Activated T-cell treated with anti-CD3 and anti-CD28 coated beads, Interleukin-2, amount 50 U/mL, for 72 hours (primary cell): ENCODE measurements at regions not wholly inside any gene's neighbourhood (a gene's known extent, or its start where the extent isn't known, plus 50 kb on each side); places are given as distances from the start of the nearest gene placed in this dataset.
"Not testable (repeated sequence)": the region's sequence is repeated elsewhere in the genome, so short reads cannot be mapped to it uniquely, and the experiment has no call there.

Source experiments
- ATAC-seq, 2 donors: fragments of 150-1000 bp; cut with Tn5 transposase; replicated peaks in 1 of 2; 2 replicates each; pipeline ENCODE4 v1.10.0; 2021; ENCODE audit warnings: moderate library complexity in 2 of 2, mild to moderate bottlenecking in 1 of 2
- DNase-seq, 2 donors: peaks; one replicate each; pipeline ENCODE4 v3.0.0; 2021 to 2022; ENCODE audit warnings: mixed read lengths in 1 of 2
- H3K27ac Mint-ChIP-seq: one replicate; pipeline ENCODE4 v1.8.0; 2022; ENCODE audit warnings: mild to moderate bottlenecking, moderate library complexity, mixed read lengths
- H3K27me3 Mint-ChIP-seq: one replicate; pipeline ENCODE4 v1.8.0; 2022; ENCODE audit warnings: low read depth, mixed read lengths
- H3K36me3 Mint-ChIP-seq, 2 donors: one replicate each; pipeline ENCODE4 v1.8.0; 2022; ENCODE audit warnings: mixed read lengths in 2 of 2, mild to moderate bottlenecking in 1 of 2; ENCODE audit not compliant: insufficient read depth in 2 of 2
- H3K4me1 Mint-ChIP-seq: one replicate; pipeline ENCODE4 v1.8.0; 2022; ENCODE audit warnings: low read depth, mixed read lengths
- H3K4me3 Mint-ChIP-seq, 2 donors: one replicate each; pipeline ENCODE4 v1.8.0; 2022; ENCODE audit warnings: mild to moderate bottlenecking in 2 of 2, mixed read lengths in 2 of 2, moderate library complexity in 2 of 2
- H3K9me3 Mint-ChIP-seq, 2 donors: one replicate each; pipeline ENCODE4 v1.8.0; 2022; ENCODE audit warnings: mixed read lengths in 2 of 2

DNA sequence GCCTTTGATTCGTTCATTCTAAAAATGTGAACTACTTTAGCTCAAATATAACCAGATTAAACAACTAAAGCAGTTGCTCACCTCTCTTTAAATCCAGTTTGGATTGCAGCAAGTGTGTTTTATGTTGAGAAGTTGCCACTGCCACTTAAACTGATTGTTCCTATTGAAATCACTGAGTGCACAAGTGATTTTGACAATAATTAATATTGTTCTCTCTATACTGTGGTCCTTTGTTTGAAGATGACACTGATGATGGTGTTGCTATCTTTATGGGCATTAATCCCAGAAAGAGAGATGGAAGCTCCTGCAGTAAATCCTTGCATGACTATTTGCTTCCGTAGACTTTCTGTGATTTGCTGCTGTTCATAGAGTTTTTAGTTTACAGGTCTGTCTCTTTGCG lies 251.4 kb upstream of the ZEB2 start:
- DNase-seq (no peak), ATAC-seq (no peak)
- H3K9me3 Mint-ChIP-seq, result no peaks in the 10 kb centered on the region
- no peaks in the 10 kb centered on the region for H3K4me1 Mint-ChIP-seq
- no peak overlapping the region for H3K27ac Mint-ChIP-seq
- no peaks in the 10 kb centered on the region for H3K36me3 Mint-ChIP-seq
- peaks cover 20% of the 10 kb centered on the region for H3K27me3 Mint-ChIP-seq
- no peak overlapping the region for H3K4me3 Mint-ChIP-seq

DNA sequence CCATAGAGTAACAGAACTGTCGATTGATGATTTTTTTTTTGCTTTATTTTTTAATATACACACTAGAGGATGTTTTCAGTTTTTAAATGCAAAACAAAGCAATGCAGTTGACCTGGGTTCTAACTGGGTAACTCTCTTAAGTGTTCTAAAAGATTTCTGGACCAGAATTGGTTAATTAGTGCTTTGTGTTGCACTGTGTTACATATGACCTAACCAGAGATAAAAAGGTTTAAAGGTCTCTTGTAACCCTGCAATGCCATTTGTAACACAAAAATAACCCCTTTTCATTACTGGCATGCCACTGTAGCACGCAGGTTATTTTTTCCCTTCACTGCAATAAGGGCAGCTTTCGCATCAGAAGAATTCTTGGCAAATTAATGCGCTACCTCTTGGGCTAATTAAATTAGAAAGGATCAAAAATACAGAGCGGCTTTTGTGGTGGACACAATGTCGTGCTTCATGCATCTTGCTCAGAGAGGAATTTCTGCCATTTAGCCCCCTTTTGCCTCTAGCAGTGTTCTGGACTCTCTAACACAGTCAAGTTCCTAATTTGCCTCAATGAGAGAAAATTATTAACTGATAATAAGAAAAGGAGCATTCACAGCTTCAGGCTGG lies 250.8 kb upstream of the ZEB2 start:
- Mint-ChIP-seq H3K27me3 (peaks cover 21% of the 10 kb centered on the region), H3K4me1 (no peaks in the 10 kb centered on the region), H3K27ac (no peak overlapping the region), H3K4me3 (no peak overlapping the region), H3K9me3 (no peaks in the 10 kb centered on the region), H3K36me3 (no peaks in the 10 kb centered on the region)
- ATAC-seq, result no peak
- no peak for DNase-seq

DNA sequence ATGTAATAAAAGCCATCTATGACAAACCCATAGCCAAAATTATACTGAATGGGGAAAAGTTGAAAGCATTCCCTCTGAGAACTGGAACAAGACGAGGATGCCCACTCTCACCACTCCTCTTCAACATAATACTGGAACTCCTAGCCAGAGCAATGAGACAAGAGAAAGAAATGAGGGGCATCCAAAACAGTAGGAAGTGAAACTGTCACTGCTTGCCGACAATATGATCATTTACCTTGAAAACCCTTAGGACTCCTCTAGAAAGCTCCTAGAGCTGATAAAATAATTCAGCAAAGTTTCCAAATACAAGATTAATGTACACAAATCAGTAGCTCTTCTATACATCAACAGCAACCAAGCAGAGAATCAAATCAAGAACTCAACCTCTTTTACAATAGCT lies 241.0 kb upstream of the ZEB2 start:
- H3K27me3 Mint-ChIP-seq, result peaks cover 13% of the 10 kb centered on the region
- not testable (repeated sequence) for ATAC-seq, H3K4me3 Mint-ChIP-seq, H3K27ac Mint-ChIP-seq, H3K4me1 Mint-ChIP-seq, H3K36me3 Mint-ChIP-seq, DNase-seq, H3K9me3 Mint-ChIP-seq

DNA sequence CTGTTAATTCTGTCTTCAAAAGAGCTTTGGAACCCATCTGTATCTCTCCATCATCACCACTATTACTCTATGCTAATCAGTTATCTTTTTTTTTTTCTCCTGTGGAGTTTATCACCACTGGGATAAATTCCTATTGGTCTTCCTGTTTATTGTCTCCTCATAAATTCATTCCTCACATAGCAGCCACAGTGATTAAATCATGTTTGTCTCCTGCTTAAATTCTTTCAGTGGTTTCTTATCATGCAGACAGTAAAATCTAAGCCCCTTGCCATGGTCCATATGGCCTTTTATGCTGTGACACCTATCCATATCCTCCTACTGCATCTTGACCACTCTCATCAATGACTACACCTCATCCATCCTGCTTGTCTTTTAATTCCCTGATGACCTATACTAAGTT lies 239.8 kb upstream of the ZEB2 start:
- H3K27ac Mint-ChIP-seq, result no peak overlapping the region
- H3K4me3 Mint-ChIP-seq, result no peak overlapping the region
- H3K27me3 Mint-ChIP-seq, result peaks cover 13% of the 10 kb centered on the region
- DNase-seq, result no peak
- no peak for ATAC-seq
- no peaks in the 10 kb centered on the region for H3K9me3 Mint-ChIP-seq
- no peaks in the 10 kb centered on the region for H3K36me3 Mint-ChIP-seq
- no peaks in the 10 kb centered on the region for H3K4me1 Mint-ChIP-seq

DNA sequence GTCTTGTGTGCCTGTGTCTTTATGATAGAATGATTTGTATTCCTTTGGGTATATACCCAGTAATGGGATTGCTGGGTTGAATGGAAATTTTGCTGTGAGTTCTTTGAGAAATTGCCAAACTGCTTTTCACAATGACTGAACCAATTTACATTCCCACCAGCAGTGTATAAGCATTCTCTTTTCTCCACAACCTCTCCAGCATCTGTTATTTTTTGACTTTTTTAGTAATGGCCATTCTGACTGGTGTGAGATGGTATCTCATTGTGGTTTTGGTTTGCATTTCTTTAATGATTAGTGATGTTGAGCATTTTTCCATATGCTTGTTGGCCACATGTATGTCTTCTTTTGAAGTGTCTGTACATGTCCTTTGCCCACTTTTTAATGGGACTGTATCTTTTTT lies 238.3 kb upstream of the ZEB2 start:
- H3K4me1 Mint-ChIP-seq, ATAC-seq, DNase-seq, H3K36me3 Mint-ChIP-seq, H3K27ac Mint-ChIP-seq, H3K9me3 Mint-ChIP-seq, H3K4me3 Mint-ChIP-seq: not testable (repeated sequence)
- H3K27me3 Mint-ChIP-seq, result peaks cover 13% of the 10 kb centered on the region

DNA sequence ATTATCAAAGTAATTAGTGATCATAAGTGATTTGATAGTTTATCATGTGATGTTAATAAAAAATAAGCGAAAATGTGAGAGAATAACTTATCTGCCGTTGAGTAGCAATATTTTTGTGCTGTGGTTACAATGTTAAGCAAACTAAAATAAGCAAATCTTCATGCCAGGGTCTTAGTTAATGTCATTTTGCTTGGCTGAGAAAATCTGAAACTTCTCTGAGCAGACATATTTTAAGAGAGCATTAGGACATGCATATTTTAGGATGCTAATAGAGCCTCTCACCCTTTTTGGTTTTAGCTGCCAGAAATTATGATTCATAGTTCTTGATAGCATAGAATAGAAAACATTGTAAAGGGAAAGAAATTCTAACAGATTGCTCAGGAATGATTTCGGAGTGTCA lies 233.5 kb upstream of the ZEB2 start:
- Mint-ChIP-seq H3K4me3 (no peak overlapping the region), H3K27ac (no peak overlapping the region), H3K27me3 (peaks cover 6% of the 10 kb centered on the region), H3K36me3 (no peaks in the 10 kb centered on the region), H3K9me3 (peaks cover 3 to 7% of the 10 kb centered on the region in 2 donors), H3K4me1 (no peaks in the 10 kb centered on the region)
- ATAC-seq (no peak), DNase-seq (no peak)

DNA sequence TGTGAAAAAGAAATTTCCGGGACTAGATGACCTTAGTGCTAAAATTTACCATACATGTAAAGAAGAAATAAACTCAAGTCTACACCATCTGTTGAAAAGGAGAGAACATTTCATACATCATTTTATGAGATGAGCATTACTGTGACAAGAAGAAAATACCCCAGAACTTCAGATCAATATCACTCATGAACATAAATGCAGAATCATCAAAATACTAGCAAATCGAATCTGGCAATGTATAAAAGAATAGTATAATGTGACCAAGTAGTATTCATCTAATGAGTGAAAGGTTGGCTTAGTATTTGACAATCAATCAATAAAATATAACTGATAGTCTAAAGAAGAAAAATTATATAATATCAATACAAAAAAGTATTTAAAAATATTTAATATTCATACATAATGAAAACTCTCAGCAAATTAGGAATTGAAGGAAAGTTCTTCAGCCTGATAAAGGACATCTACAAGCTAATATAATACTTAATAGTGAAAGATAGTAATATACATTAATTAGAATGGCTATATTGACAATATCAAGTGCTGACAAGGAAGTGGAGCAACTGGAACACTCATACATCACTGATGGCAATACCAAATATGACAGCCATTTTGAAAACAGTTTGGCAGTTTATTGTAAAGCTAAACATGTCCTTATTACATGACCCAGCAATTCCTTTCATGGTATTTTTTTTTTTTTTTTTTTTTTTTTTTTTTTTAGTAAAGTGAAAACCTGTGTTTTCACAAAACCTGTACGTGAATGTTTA lies 231.4 kb upstream of the ZEB2 start:
- Mint-ChIP-seq H3K36me3 (peaks cover 0 to 10% of the 10 kb centered on the region in 2 donors), H3K27ac (no peak overlapping the region), H3K4me3 (no peak overlapping the region), H3K9me3 (peaks cover 9 to 16% of the 10 kb centered on the region in 2 donors), H3K27me3 (no peaks in the 10 kb centered on the region), H3K4me1 (no peaks in the 10 kb centered on the region)
- DNase-seq (no peak), ATAC-seq (no peak)

DNA sequence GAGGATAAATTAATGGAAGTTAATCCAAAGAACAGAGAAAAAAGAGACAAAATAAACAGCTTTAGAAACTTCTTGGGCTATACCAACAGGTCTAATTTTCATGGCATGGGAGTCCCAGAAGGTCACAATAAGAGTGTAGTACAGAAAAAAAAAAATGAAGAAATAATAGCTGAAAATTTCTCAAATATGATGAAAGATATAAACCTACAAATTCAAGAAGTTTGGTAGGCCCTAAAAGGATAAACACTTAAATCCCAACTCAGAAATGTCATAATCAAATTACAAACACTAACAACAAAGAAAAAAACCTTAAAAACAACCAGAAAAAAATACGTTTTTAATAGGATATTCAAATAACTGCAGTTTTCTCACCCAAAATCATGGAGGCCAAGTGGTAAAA lies 229.3 kb upstream of the ZEB2 start:
- Mint-ChIP-seq H3K9me3 (peaks cover 12 to 18% of the 10 kb centered on the region in 2 donors), H3K4me3 (no peak overlapping the region), H3K27ac (no peak overlapping the region), H3K36me3 (peaks cover 0 to 15% of the 10 kb centered on the region in 2 donors), H3K4me1 (no peaks in the 10 kb centered on the region), H3K27me3 (no peaks in the 10 kb centered on the region)
- DNase-seq (no peak), ATAC-seq (no peak)

DNA sequence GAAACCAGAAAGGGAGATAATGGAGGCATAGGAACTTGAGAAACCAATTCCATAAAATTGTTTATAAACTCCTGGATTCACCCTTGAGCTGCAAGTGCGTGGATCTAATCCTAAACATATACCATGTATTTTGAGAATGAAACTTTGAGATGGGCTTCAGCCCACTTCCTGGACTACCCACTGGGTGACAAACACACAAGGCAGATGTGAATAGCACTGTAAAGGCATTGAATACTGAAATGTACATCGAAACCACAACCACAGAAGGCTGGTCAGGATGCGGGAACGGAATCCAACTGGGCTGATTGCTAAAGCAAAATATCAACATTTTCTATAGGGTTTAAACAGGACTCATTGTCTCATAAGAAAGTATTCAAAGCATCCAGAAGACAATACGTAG lies 228.5 kb upstream of the ZEB2 start:
- DNase-seq (no peak), ATAC-seq (no peak)
- H3K27me3 Mint-ChIP-seq, result no peaks in the 10 kb centered on the region
- H3K36me3 Mint-ChIP-seq, result peaks cover 0 to 15% of the 10 kb centered on the region in 2 donors
- no peak overlapping the region for H3K4me3 Mint-ChIP-seq
- no peak overlapping the region for H3K27ac Mint-ChIP-seq
- H3K4me1 Mint-ChIP-seq, result no peaks in the 10 kb centered on the region
- H3K9me3 Mint-ChIP-seq, result peaks cover 12 to 18% of the 10 kb centered on the region in 2 donors

DNA sequence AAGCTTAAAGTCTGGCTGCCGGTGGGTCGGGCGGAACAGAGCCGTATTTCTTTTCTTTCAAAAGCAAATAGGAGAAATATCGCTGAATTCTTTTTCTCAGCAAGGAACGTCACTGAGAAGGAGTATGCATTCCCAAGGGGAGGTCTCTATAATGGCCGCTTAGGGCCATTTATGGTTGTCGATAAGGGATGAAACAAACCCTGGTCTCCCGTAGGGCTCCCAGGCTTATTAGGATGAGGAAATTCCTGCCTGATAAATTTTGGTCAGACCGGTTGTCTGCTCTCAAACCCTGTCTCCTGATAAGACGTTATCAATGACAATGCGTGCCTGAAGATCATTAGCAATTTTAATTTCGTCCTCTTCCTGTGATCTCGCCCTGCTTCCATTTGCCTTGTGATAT lies 227.7 kb upstream of the ZEB2 start:
- Mint-ChIP-seq H3K4me3 (no peak overlapping the region), H3K9me3 (peaks cover 12 to 18% of the 10 kb centered on the region in 2 donors), H3K36me3 (peaks cover 0 to 15% of the 10 kb centered on the region in 2 donors), H3K4me1 (no peaks in the 10 kb centered on the region), H3K27ac (no peak overlapping the region), H3K27me3 (no peaks in the 10 kb centered on the region)
- DNase-seq (no peak), ATAC-seq (no peak)

DNA sequence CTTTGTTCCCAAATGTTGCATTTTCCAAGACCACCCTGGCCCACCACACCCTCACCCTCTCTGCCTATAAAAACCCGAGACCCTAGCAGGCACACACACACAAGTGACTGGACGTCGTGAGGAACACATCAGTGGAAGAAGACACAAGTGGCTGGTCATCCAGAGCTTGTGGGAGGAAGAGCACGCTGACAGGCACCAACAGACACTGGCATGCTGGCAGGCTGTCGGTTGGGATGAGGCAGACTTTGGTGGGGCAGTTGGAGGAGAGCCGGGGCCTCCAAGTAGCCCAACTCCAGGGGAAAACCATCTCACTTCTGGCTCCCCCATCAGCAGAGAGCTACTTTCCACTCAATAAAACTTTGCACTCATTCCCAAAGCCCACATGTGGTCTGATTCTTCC lies 225.5 kb upstream of the ZEB2 start:
- Mint-ChIP-seq H3K27ac (no peak overlapping the region), H3K4me1 (no peaks in the 10 kb centered on the region)

DNA sequence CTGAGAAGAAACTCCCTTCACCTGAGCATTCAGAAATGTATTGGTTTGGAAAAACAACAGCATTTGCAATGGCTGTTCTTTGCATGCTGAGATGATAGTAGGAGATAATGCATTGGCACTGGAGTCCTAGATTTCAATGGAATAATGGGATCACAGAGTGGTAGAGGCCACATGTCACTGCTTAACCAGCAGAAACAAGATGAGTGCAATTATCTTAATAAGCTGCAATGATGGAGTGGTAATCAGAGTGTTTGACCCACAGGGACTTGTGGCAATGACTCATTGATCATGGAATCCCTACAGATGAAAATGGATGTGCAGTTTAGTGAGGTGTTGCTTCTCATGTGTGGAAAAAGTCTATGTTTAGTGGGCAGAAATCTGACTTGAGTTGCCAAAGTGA lies 218.8 kb upstream of the ZEB2 start:
- peaks cover 4 to 5% of the 10 kb centered on the region in 2 donors for H3K9me3 Mint-ChIP-seq
- no peak for ATAC-seq

More for the DNA sequence above, 225.5 kb upstream of the ZEB2 start:
- Mint-ChIP-seq H3K9me3 (peaks cover 9 to 15% of the 10 kb centered on the region in 2 donors), H3K36me3 (peaks cover 0 to 15% of the 10 kb centered on the region in 2 donors), H3K27me3 (no peaks in the 10 kb centered on the region), H3K4me3 (no peak overlapping the region)
- no peak for ATAC-seq
- no peak for DNase-seq

DNA sequence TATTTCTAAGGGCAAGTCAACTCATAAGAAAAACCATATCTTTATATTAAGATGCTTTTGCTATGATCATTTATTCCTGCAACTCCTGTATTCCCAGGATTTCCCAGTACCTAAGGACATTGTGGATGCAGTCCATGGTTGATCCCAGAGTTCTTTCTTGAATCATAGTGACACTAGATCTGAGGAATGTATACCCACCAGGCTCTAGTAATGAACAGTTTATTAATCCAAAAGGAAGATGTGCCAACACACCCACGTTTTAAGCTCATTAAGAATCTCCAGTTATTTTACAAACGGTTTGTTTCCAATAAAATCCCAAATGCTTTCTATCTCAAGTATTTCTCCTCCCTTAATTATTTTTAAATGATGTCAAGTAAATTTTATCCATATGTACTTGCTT lies 210.8 kb upstream of the ZEB2 start:
- Mint-ChIP-seq H3K36me3 (peaks cover 0 to 1% of the 10 kb centered on the region in 2 donors), H3K9me3 (peaks cover 4 to 5% of the 10 kb centered on the region in 2 donors), H3K27me3 (no peaks in the 10 kb centered on the region), H3K4me3 (no peak overlapping the region), H3K27ac (no peak overlapping the region), H3K4me1 (no peaks in the 10 kb centered on the region)
- ATAC-seq (no peak), DNase-seq (no peak)

More for the DNA sequence above, 218.8 kb upstream of the ZEB2 start:
- Mint-ChIP-seq H3K27me3 (no peaks in the 10 kb centered on the region), H3K4me3 (no peak overlapping the region), H3K4me1 (no peaks in the 10 kb centered on the region), H3K36me3 (peaks cover 0 to 1% of the 10 kb centered on the region in 2 donors), H3K27ac (no peak overlapping the region)
- no peak for DNase-seq

DNA sequence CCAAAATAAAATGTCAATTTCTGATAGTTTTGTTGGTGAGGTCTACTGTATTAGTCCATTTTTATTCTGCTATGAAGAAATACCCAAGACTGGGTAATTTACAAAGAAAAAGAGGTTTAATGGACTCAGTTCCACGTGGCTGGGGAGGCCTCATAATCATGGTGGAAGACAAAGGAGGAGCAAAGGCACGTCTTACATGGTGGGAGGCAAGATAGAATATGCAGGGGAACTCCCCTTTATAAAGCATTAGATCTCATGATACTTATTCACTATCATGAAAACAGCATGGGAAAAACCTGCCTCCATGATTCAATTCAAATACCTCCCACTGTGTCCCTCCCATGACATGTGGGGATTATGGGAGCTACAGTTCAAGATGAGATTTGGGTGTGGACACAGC lies 204.5 kb upstream of the ZEB2 start:
- H3K4me1 Mint-ChIP-seq, result not testable (repeated sequence)

More for the DNA sequence above, 204.5 kb upstream of the ZEB2 start:
- H3K36me3 Mint-ChIP-seq, H3K27me3 Mint-ChIP-seq, H3K4me3 Mint-ChIP-seq, ATAC-seq, DNase-seq, H3K27ac Mint-ChIP-seq, H3K9me3 Mint-ChIP-seq: not testable (repeated sequence)
